H1 (cell line): ENCODE measurements at regions not wholly inside any gene's neighbourhood (a gene's known extent, or its start where the extent isn't known, plus 50 kb on each side); places are given as distances from the start of the nearest gene placed in this dataset.

Source experiments
- CTCF ChIA-PET: fragments of 300-600 bp; sonication (Branson Sonifier 250); formaldehyde crosslinking; loops from one replicate; lab custom pipeline; 2021; ENCODE audit not compliant: partially characterized antibody; lab: Charles Lee
- POLR2A ChIA-PET: fragments of 300-600 bp; sonication (Branson Sonifier 250); formaldehyde crosslinking; loops from one replicate; lab custom pipeline; 2021; ENCODE audit warnings: inconsistent platforms; ENCODE audit not compliant: partially characterized antibody; lab: Charles Lee
- DNase-seq, 2 experiments: peaks; one replicate each; pipeline versions ENCODE4 v3.0.0 to v3.0.0-alpha.2; 2010 to 2022; ENCODE audit warnings: low spot score in 2 of 2, low read depth in 1 of 2, mixed read lengths in 1 of 2
- FAIRE-seq: peaks from 2 replicates; lab custom pipeline; 2011; peaks lifted over from hg19 to GRCh38; lab: Jason Lieb, UNC
- H2AFZ ChIP-seq: 2 replicates; pipeline ENCODE4 v1.8.1; 2012; ENCODE audit warnings: low read length, inconsistent platforms
- H2AK5ac ChIP-seq: 2 replicates; pipeline ENCODE4 v1.6.1; 2013; ENCODE audit warnings: low read depth, low read length
- H2BK120ac ChIP-seq: replicated peaks from 2 replicates; pipeline ENCODE3; 2013; ENCODE audit warnings: low read depth, low read length, inconsistent platforms
- H2BK12ac ChIP-seq: 2 replicates; pipeline ENCODE4 v1.6.1; 2013; ENCODE audit warnings: low read depth, low read length
- H2BK15ac ChIP-seq: 2 replicates; pipeline ENCODE4 v1.6.1; 2013; ENCODE audit warnings: low read length
- H2BK20ac ChIP-seq: 2 replicates; pipeline ENCODE4 v1.6.1; 2013; ENCODE audit warnings: low read length
- H2BK5ac ChIP-seq: 2 replicates; pipeline ENCODE4 v1.6.1; 2013; ENCODE audit warnings: low read depth, low read length
- H3K14ac ChIP-seq: 2 replicates; pipeline ENCODE4 v1.6.1; 2013; ENCODE audit warnings: inconsistent platforms; ENCODE audit not compliant: insufficient read length
- H3K18ac ChIP-seq: 2 replicates; pipeline ENCODE4 v1.6.1; 2013; ENCODE audit warnings: low read length; ENCODE audit errors: extremely low read depth
- H3K23ac ChIP-seq: 2 replicates; pipeline ENCODE4 v1.6.1; 2013; ENCODE audit warnings: inconsistent platforms; ENCODE audit not compliant: insufficient read length
- H3K23me2 ChIP-seq: 2 replicates; pipeline ENCODE4 v1.6.1; 2013; ENCODE audit warnings: low read depth, low read length
- H3K27ac ChIP-seq: 2 replicates; pipeline ENCODE4 v1.6.1; 2011; ENCODE audit warnings: low read depth, low read length, inconsistent platforms
- H3K27me3 ChIP-seq, 4 experiments: replicated peaks in 1 of 4; 1 replicate in 1 of 4; 2 replicates in 3 of 4; pipeline versions ENCODE4 v1.6.1 to v1.8.1; 2011 to 2013; ENCODE audit warnings: low read length in 3 of 4, mild to moderate bottlenecking in 3 of 4, inconsistent platforms in 2 of 4, mixed read lengths in 2 of 4, moderate library complexity in 1 of 4; ENCODE audit not compliant: control insufficient read depth in 3 of 4, insufficient read depth in 3 of 4; ENCODE audit errors: extremely low read depth in 1 of 4
- H3K36me3 ChIP-seq, 4 experiments: 2 replicates each; pipeline versions ENCODE4 v1.6.1 to v1.8.1; 2011 to 2013; ENCODE audit warnings: mild to moderate bottlenecking in 4 of 4, low read length in 3 of 4, moderate library complexity in 2 of 4, control low read depth in 1 of 4, inconsistent platforms in 1 of 4; ENCODE audit not compliant: insufficient read depth in 4 of 4, control insufficient read depth in 2 of 4
- H3K4ac ChIP-seq: replicated peaks from 2 replicates; pipeline ENCODE3; 2013; ENCODE audit warnings: low read length, low read depth, mixed read lengths, inconsistent platforms; ENCODE audit not compliant: insufficient read length
- H3K4me1 ChIP-seq, 4 experiments: replicated peaks in 1 of 4; 1 replicate in 1 of 4; 2 replicates in 3 of 4; pipeline versions ENCODE4 v1.6.1 to v1.8.1; 2011 to 2013; ENCODE audit warnings: low read length in 3 of 4, inconsistent platforms in 2 of 4, mixed read lengths in 1 of 4; ENCODE audit not compliant: insufficient read depth in 4 of 4, control insufficient read depth in 3 of 4
- H3K4me2 ChIP-seq, 2 experiments: 2 replicates each; pipeline versions ENCODE4 v1.6.1 to v1.8.1; 2011 to 2013; ENCODE audit warnings: low read depth in 2 of 2, low read length in 2 of 2, control low read depth in 1 of 2, inconsistent platforms in 1 of 2, mild to moderate bottlenecking in 1 of 2; ENCODE audit not compliant: insufficient read depth in 1 of 2
- H3K4me3 ChIP-seq, 4 experiments: fragments of 200-600, 300-600 bp in 1 of 4; sonication (generic), shearing (Covaris generic), sonication (Bioruptor Twin) in 1 of 4; 2 replicates each; pipeline versions ENCODE4 v1.5.1 to v1.8.1; 2011 to 2016; ENCODE audit warnings: low read length in 4 of 4, low read depth in 3 of 4, control low read depth in 2 of 4, inconsistent platforms in 2 of 4, mild to moderate bottlenecking in 2 of 4, mixed read lengths in 1 of 4, moderate library complexity in 1 of 4; ENCODE audit not compliant: insufficient read depth in 2 of 4; ENCODE audit errors: extremely low read depth in 1 of 4
- H3K56ac ChIP-seq: replicated peaks from 2 replicates; pipeline ENCODE3; 2013; ENCODE audit warnings: low read depth, mild to moderate bottlenecking, mixed read lengths, low read length, inconsistent platforms; ENCODE audit not compliant: insufficient read length
- H3K79me1 ChIP-seq: 2 replicates; pipeline ENCODE4 v1.6.1; 2013; ENCODE audit warnings: low read depth, low read length, control low read depth
- H3K79me2 ChIP-seq, 2 experiments: 2 replicates each; pipeline versions ENCODE4 v1.6.1 to v1.8.1; 2012 to 2013; ENCODE audit warnings: low read length in 2 of 2, mild to moderate bottlenecking in 2 of 2, inconsistent platforms in 1 of 2; ENCODE audit not compliant: insufficient read depth in 2 of 2, control insufficient read depth in 1 of 2
- H3K9ac ChIP-seq, 4 experiments: replicated peaks in 1 of 4; 1 replicate in 1 of 4; 2 replicates in 3 of 4; pipeline versions ENCODE4 v1.6.1 to v1.8.1; 2011 to 2013; ENCODE audit warnings: low read depth in 3 of 4, low read length in 3 of 4, control low read depth in 2 of 4, mild to moderate bottlenecking in 2 of 4, moderate library complexity in 2 of 4, inconsistent platforms in 1 of 4; ENCODE audit errors: extremely low read depth in 1 of 4
- H3K9me3 ChIP-seq, 2 experiments: 2 replicates each; pipeline versions ENCODE4 v1.6.1 to v1.8.1; 2012 to 2013; ENCODE audit warnings: mild to moderate bottlenecking in 2 of 2, moderate library complexity in 2 of 2, control low read depth in 1 of 2, inconsistent platforms in 1 of 2, low read depth in 1 of 2, low read length in 1 of 2, mixed read lengths in 1 of 2; ENCODE audit not compliant: insufficient read depth in 2 of 2
- H4K20me1 ChIP-seq, 2 experiments: replicated peaks in 1 of 2; 2 replicates each; pipeline versions ENCODE3 to v1.8.1; 2011 to 2013; ENCODE audit warnings: inconsistent platforms in 2 of 2, low read length in 2 of 2, mild to moderate bottlenecking in 1 of 2; ENCODE audit not compliant: insufficient read depth in 2 of 2, control insufficient read depth in 1 of 2
- H4K5ac ChIP-seq: 2 replicates; pipeline ENCODE4 v1.6.1; 2013; ENCODE audit warnings: low read length, low read depth, mixed read lengths, inconsistent platforms; ENCODE audit not compliant: insufficient read length
- H4K8ac ChIP-seq: 2 replicates; pipeline ENCODE4 v1.8.0; 2013; ENCODE audit warnings: mild to moderate bottlenecking, moderate library complexity, low read length, inconsistent platforms; ENCODE audit not compliant: insufficient read depth; ENCODE audit errors: extremely low read depth
- H4K91ac ChIP-seq: replicated peaks from 2 replicates; pipeline ENCODE3; 2013; ENCODE audit warnings: low read length, mixed read lengths, inconsistent platforms; ENCODE audit not compliant: insufficient read length
- HDAC2 ChIP-seq, 2 experiments: fragments of 300-600 bp in 1 of 2; sonication (generic) in 1 of 2; IDR thresholded peaks; 2 replicates each; pipeline ENCODE4 v1.6.1; 2011 to 2012; ENCODE audit warnings: low read depth in 2 of 2, low read length in 2 of 2, mild to moderate bottlenecking in 2 of 2, moderate library complexity in 2 of 2, borderline replicate concordance in 1 of 2, inconsistent platforms in 1 of 2
- KDM5A ChIP-seq: fragments of 200-600 bp; IDR thresholded peaks from 2 replicates; pipeline ENCODE4 v1.7.1; 2012; ENCODE audit warnings: mild to moderate bottlenecking, low read length, inconsistent platforms, mixed read lengths
- POLR2AphosphoS5 ChIP-seq: IDR thresholded peaks from 2 replicates; pipeline ENCODE4 v1.6.1; 2011; ENCODE audit warnings: low read depth, low read length
- POU5F1 ChIP-seq: IDR thresholded peaks from 2 replicates; pipeline ENCODE4 v1.6.1; 2011; ENCODE audit warnings: low read depth, mild to moderate bottlenecking, low read length, moderate library complexity
- SIX5 ChIP-seq: IDR thresholded peaks from 2 replicates; pipeline ENCODE4 v1.6.1; 2011; ENCODE audit warnings: mild to moderate bottlenecking, low read depth, low read length
- TAF7 ChIP-seq: optimal IDR thresholded peaks from 2 replicates; pipeline ENCODE3; 2011; ENCODE audit warnings: low read depth, mild to moderate bottlenecking, inconsistent platforms, low read length, moderate library complexity, borderline replicate concordance
- TEAD4 ChIP-seq: IDR thresholded peaks from 2 replicates; pipeline ENCODE4 v1.6.1; 2012; ENCODE audit warnings: low read depth, low read length, inconsistent platforms, mixed read lengths
- WGBS, 2 experiments: shearing (Covaris generic) in 1 of 2; methylation state at CpG; one replicate each; pipeline versions ENCODE4 v1.1.6 to v1.1.7; 2013 to 2015; ENCODE audit warnings: low lambda C conversion rate in 2 of 2, mixed read lengths in 2 of 2, inconsistent platforms in 1 of 2, low coverage in 1 of 2, missing lambda C conversion rate in 1 of 2; ENCODE audit not compliant: insufficient replicate concordance in 2 of 2, insufficient coverage in 1 of 2, insufficient read length in 1 of 2; ENCODE audit errors: extremely low coverage in 1 of 2, missing lambda C conversion rate in 1 of 2; 5-methylcytosine and 5-hydroxymethylcytosine counted together

DNA sequence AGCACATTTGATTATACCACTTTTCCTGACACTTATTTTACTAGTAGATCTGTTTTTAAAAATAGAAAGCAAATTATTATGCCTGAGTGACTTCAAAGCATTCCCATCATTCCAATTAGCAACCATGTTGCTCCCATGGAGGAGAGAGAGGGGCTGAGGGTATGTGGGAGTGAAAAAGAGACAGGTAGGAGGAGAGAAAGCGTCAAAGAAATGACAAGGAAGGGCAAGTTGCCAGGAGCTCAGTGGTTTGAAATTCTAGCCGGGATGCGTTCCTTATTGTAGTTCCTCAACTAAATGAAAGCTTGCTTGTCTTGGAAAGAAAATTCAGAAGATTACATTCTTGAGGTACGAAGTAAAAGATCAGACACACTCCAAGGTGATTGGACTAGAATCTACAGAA, 92.4 kb upstream of the PKP2 start:
- Histone ChIP-seq H3K4me3 (no peak overlapping the region), H3K79me2 (no peaks in the 10 kb centered on the region), H3K23ac (no peak overlapping the region), H4K20me1 (no peaks in the 10 kb centered on the region), H2BK15ac (no peak overlapping the region), H3K4me1 (peaks cover 0 to 4% (median 2%) of the 10 kb centered on the region in 4 experiments; a peak in 4 of 7 replicates), H2AK5ac (no peak overlapping the region), H3K9me3 (no peaks in the 10 kb centered on the region), H2BK20ac (no peak overlapping the region), H3K23me2 (no peaks in the 10 kb centered on the region), H2AFZ (peak overlapping the region; percentile 34; the same call in 1 of the 2 replicates), H3K9ac (no peak overlapping the region), H3K4me2 (no peak overlapping the region), H3K18ac (no peak overlapping the region), H2BK120ac (no peak overlapping the region), H3K14ac (no peak overlapping the region), H3K56ac (no peak overlapping the region), H4K91ac (no peak overlapping the region), H3K27ac (no peak overlapping the region), H3K4ac (no peak overlapping the region), H2BK12ac (no peak overlapping the region), H3K27me3 (no peaks in the 10 kb centered on the region), H4K5ac (no peak overlapping the region), H2BK5ac (no peak overlapping the region), H3K79me1 (no peaks in the 10 kb centered on the region), H3K36me3 (no peaks in the 10 kb centered on the region), H4K8ac (no peak overlapping the region)
- ChIA-PET POLR2A (no interaction called here), CTCF (interaction anchor here (2.2 kb wide), 1 partner anchor 10 kb away, joined by 5 read pairs; no protein-coding TSS in a partner anchor)
- FAIRE-seq (peak; percentile 19), DNase-seq (no peak)
- 74% methylated on average over 4 of the region's 4 CpGs; no CpG with 5 or more reads in 1 of the 2 experiments for whole genome bisulfite sequencing, 2 experiments
- no peak for TF ChIP-seq HDAC2 (IDR thresholded peaks at IDR 0.05; ENCODE audit: borderline replicate concordance in 1 of 2, low read depth in 2 of 2, low read length in 2 of 2)
- no peak for TF ChIP-seq TAF7
- no peak for TF ChIP-seq KDM5A
- TF ChIP-seq POU5F1, result no peak
- TF ChIP-seq SIX5, result no peak
- TF ChIP-seq POLR2AphosphoS5, result no peak
- TF ChIP-seq TEAD4, result peak; percentile 52
